ENCODE measurements at regions not wholly inside any gene's neighbourhood (a gene's known extent, or its start where the extent isn't known, plus 50 kb on each side); places are given as distances from the start of the nearest gene placed in this dataset.
"Not testable (repeated sequence)": the region's sequence is repeated elsewhere in the genome, so short reads cannot be mapped to it uniquely, and the experiment has no call there.

- no peak for TF ChIP-seq CTCF (IDR thresholded peaks at IDR 0.05)
- H3K36me3 Mint-ChIP-seq: no peaks in the 10 kb centered on the region
- Histone ChIP-seq H3K4me3 (replicated peaks in 1 of 3; ENCODE audit: low read depth in 2 of 3, low read length in 3 of 3) (no peak overlapping the region), H3K9ac (ENCODE audit: insufficient read depth, low read length, poor library complexity, severe bottlenecking) (no peak overlapping the region), H3K9me3 (replicated peaks in 1 of 2; ENCODE audit: control insufficient read depth in 1 of 2, insufficient read depth in 1 of 2, low read length in 2 of 2) (peaks cover 3 to 18% of the 10 kb centered on the region in 2 donors), H3K4me2 (replicated peaks; ENCODE audit: extremely low read depth, low read length, poor library complexity, severe bottlenecking) (no peak overlapping the region), H4K20me1 (ENCODE audit: insufficient read depth, low read length) (no peaks in the 10 kb centered on the region), H3K27me3 (ENCODE audit: control insufficient read depth in 2 of 2, insufficient read depth in 2 of 2, low read length in 2 of 2) (no peaks in the 10 kb centered on the region), H3K4me1 (ENCODE audit: control insufficient read depth in 1 of 2, insufficient read depth in 2 of 2, low read length in 2 of 2) (no peaks in the 10 kb centered on the region), H3K79me2 (ENCODE audit: insufficient read depth, low read length) (no peaks in the 10 kb centered on the region), H3K36me3 (replicated peaks in 1 of 2; ENCODE audit: control insufficient read depth in 1 of 2, insufficient read depth in 2 of 2, low read length in 2 of 2) (no peaks in the 10 kb centered on the region), H2AFZ (ENCODE audit: insufficient read depth, low read depth, low read length, poor library complexity, severe bottlenecking) (no peak overlapping the region), H3K27ac (ENCODE audit: low read depth in 1 of 2, low read length in 2 of 2) (no peak overlapping the region)
- H3K27me3 Mint-ChIP-seq (ENCODE audit: low read depth in 3 of 3): peaks cover 0 to 1% (median 0%) of the 10 kb centered on the region in 3 donors
- H3K9me3 Mint-ChIP-seq: peaks cover 3 to 18% (median 8%) of the 10 kb centered on the region in 7 donors
- H3K27ac Mint-ChIP-seq: no peak overlapping the region
- no peak overlapping the region for H3K4me3 Mint-ChIP-seq
- intact Hi-C loops (cut with micrococcal nuclease): no loop called here
- WGBS (ENCODE audit: insufficient coverage): 89% methylated on average over 3 of the region's 8 CpGs
- no peaks in the 10 kb centered on the region for H3K4me1 Mint-ChIP-seq
- no peak for DNase-seq
These were observed 1741.9 kb upstream of the RAG2 start for GRCh38 chr11:38339835-38340440.

GRCh38 chr11:38338022-38338421, 1740.0 kb upstream of the RAG2 start:
- H3K27ac Mint-ChIP-seq: not testable (repeated sequence)

More at GRCh38 chr11:38338022-38338421, 1740.0 kb upstream of the RAG2 start:
- H4K20me1 ChIP-seq (ENCODE audit: insufficient read depth, low read length); H3K27ac ChIP-seq (ENCODE audit: low read depth in 1 of 2, low read length in 2 of 2); H3K36me3 Mint-ChIP-seq; H3K36me3 ChIP-seq (replicated peaks in 1 of 2; ENCODE audit: control insufficient read depth in 1 of 2, insufficient read depth in 2 of 2, low read length in 2 of 2); H3K4me2 ChIP-seq (replicated peaks; ENCODE audit: extremely low read depth, low read length, poor library complexity, severe bottlenecking); H3K9ac ChIP-seq (ENCODE audit: insufficient read depth, low read length, poor library complexity, severe bottlenecking); intact Hi-C loops (cut with micrococcal nuclease); H3K4me1 Mint-ChIP-seq; H2AFZ ChIP-seq (ENCODE audit: insufficient read depth, low read depth, low read length, poor library complexity, severe bottlenecking); H3K4me3 Mint-ChIP-seq; H3K79me2 ChIP-seq (ENCODE audit: insufficient read depth, low read length); DNase-seq; H3K27me3 ChIP-seq (ENCODE audit: control insufficient read depth in 2 of 2, insufficient read depth in 2 of 2, low read length in 2 of 2); H3K4me1 ChIP-seq (ENCODE audit: control insufficient read depth in 1 of 2, insufficient read depth in 2 of 2, low read length in 2 of 2); H3K4me3 ChIP-seq (replicated peaks in 1 of 3; ENCODE audit: low read depth in 2 of 3, low read length in 3 of 3); H3K27me3 Mint-ChIP-seq (ENCODE audit: low read depth in 3 of 3): not testable (repeated sequence)
- peaks cover 2 to 18% of the 10 kb centered on the region in 2 donors for H3K9me3 ChIP-seq (replicated peaks in 1 of 2; ENCODE audit: control insufficient read depth in 1 of 2, insufficient read depth in 1 of 2, low read length in 2 of 2)
- no CpG with 5 or more reads among the region's 5 CpGs for WGBS (ENCODE audit: insufficient coverage)
- peaks cover 0 to 12% (median 8%) of the 10 kb centered on the region in 7 donors for H3K9me3 Mint-ChIP-seq
